ENCODE measurements at regions not wholly inside any gene's neighbourhood (a gene's known extent, or its start where the extent isn't known, plus 50 kb on each side); places are given as distances from the start of the nearest gene placed in this dataset.

- TF ChIP-seq, protein P1, sequence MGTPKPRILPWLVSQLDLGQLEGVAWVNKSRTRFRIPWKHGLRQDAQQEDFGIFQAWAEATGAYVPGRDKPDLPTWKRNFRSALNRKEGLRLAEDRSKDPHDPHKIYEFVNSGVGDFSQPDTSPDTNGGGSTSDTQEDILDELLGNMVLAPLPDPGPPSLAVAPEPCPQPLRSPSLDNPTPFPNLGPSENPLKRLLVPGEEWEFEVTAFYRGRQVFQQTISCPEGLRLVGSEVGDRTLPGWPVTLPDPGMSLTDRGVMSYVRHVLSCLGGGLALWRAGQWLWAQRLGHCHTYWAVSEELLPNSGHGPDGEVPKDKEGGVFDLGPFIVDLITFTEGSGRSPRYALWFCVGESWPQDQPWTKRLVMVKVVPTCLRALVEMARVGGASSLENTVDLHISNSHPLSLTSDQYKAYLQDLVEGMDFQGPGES (IDR thresholded peaks at IDR 0.05; ENCODE audit: low read depth, low read length): no peak
- TF ChIP-seq ZBTB33 (IDR thresholded peaks at IDR 0.05; ENCODE audit: borderline replicate concordance, low read depth) (no peak), RCOR1 (IDR thresholded peaks at IDR 0.05; ENCODE audit: low read length) (no peak), NFIC (IDR thresholded peaks at IDR 0.05; ENCODE audit: borderline replicate concordance) (no peak), USF2 (IDR thresholded peaks at IDR 0.05; ENCODE audit: borderline replicate concordance, low read depth, low read length) (no peak), TAF1 (IDR thresholded peaks at IDR 0.05; ENCODE audit: borderline replicate concordance, low read depth, low read length) (no peak), GATA2 (CRISPR knock-in tag; IDR thresholded peaks at IDR 0.05) (no peak), SMC3 (IDR thresholded peaks at IDR 0.05; ENCODE audit: low read depth, low read length) (no peak), FOSL2 (IDR thresholded peaks at IDR 0.05; ENCODE audit: borderline replicate concordance, low read depth) (no peak), YY1 (IDR thresholded peaks at IDR 0.05; ENCODE audit: low read depth) (no peak), PBX3 (IDR thresholded peaks at IDR 0.05) (no peak)
- TF ChIP-seq, protein P2, sequence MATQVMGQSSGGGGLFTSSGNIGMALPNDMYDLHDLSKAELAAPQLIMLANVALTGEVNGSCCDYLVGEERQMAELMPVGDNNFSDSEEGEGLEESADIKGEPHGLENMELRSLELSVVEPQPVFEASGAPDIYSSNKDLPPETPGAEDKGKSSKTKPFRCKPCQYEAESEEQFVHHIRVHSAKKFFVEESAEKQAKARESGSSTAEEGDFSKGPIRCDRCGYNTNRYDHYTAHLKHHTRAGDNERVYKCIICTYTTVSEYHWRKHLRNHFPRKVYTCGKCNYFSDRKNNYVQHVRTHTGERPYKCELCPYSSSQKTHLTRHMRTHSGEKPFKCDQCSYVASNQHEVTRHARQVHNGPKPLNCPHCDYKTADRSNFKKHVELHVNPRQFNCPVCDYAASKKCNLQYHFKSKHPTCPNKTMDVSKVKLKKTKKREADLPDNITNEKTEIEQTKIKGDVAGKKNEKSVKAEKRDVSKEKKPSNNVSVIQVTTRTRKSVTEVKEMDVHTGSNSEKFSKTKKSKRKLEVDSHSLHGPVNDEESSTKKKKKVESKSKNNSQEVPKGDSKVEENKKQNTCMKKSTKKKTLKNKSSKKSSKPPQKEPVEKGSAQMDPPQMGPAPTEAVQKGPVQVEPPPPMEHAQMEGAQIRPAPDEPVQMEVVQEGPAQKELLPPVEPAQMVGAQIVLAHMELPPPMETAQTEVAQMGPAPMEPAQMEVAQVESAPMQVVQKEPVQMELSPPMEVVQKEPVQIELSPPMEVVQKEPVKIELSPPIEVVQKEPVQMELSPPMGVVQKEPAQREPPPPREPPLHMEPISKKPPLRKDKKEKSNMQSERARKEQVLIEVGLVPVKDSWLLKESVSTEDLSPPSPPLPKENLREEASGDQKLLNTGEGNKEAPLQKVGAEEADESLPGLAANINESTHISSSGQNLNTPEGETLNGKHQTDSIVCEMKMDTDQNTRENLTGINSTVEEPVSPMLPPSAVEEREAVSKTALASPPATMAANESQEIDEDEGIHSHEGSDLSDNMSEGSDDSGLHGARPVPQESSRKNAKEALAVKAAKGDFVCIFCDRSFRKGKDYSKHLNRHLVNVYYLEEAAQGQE (IDR thresholded peaks at IDR 0.05; ENCODE audit: low read depth, low read length): no peak
- TF ChIP-seq, protein P3, sequence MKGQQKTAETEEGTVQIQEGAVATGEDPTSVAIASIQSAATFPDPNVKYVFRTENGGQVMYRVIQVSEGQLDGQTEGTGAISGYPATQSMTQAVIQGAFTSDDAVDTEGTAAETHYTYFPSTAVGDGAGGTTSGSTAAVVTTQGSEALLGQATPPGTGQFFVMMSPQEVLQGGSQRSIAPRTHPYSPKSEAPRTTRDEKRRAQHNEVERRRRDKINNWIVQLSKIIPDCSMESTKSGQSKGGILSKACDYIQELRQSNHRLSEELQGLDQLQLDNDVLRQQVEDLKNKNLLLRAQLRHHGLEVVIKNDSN (IDR thresholded peaks at IDR 0.05; ENCODE audit: borderline replicate concordance, low read depth): no peak
- TF ChIP-seq, protein P4, sequence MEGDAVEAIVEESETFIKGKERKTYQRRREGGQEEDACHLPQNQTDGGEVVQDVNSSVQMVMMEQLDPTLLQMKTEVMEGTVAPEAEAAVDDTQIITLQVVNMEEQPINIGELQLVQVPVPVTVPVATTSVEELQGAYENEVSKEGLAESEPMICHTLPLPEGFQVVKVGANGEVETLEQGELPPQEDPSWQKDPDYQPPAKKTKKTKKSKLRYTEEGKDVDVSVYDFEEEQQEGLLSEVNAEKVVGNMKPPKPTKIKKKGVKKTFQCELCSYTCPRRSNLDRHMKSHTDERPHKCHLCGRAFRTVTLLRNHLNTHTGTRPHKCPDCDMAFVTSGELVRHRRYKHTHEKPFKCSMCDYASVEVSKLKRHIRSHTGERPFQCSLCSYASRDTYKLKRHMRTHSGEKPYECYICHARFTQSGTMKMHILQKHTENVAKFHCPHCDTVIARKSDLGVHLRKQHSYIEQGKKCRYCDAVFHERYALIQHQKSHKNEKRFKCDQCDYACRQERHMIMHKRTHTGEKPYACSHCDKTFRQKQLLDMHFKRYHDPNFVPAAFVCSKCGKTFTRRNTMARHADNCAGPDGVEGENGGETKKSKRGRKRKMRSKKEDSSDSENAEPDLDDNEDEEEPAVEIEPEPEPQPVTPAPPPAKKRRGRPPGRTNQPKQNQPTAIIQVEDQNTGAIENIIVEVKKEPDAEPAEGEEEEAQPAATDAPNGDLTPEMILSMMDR (IDR thresholded peaks at IDR 0.05): no peak
- no peaks in the 10 kb centered on the region for H4K20me1 ChIP-seq (ENCODE audit: insufficient read depth)
- DNase-seq: no peak
- H3K27ac ChIP-seq (ENCODE audit: low read depth in 2 of 2, low read length in 1 of 2): no peak overlapping the region
- no peak overlapping the region for H2AFZ ChIP-seq (ENCODE audit: low read depth)
- H3K9me2 ChIP-seq: no peaks in the 10 kb centered on the region
- H3K36me3 ChIP-seq (replicated peaks in 1 of 2; ENCODE audit: control insufficient read depth in 1 of 2, insufficient read depth in 2 of 2, low read length in 1 of 2): no peaks in the 10 kb centered on the region
- peaks cover 5 to 11% of the 10 kb centered on the region in 2 experiments; a peak in 3 of 4 replicates for H3K4me1 ChIP-seq (ENCODE audit: control insufficient read depth in 1 of 2, insufficient read depth in 2 of 2, low read depth in 1 of 2, low read length in 1 of 2)
- H3F3A ChIP-seq (replicated peaks; ENCODE audit: insufficient read depth): peaks cover 8% of the 10 kb centered on the region
- H3K4me2 ChIP-seq: no peak overlapping the region
- H3K79me2 ChIP-seq (ENCODE audit: insufficient read depth): no peaks in the 10 kb centered on the region
- H3K27me3 ChIP-seq (ENCODE audit: insufficient read depth): no peaks in the 10 kb centered on the region
- no peaks in the 10 kb centered on the region for H3K9me3 ChIP-seq
- no peak overlapping the region for H3K4me3 ChIP-seq (ENCODE audit: low read depth in 2 of 2, low read length in 1 of 2)
- POLR2A ChIA-PET: no interaction called here
- WGBS (ENCODE audit: low lambda C conversion rate): 85% methylated on average over 1 of the region's 1 CpG
- CTCF ChIA-PET: interaction anchor here (0.9 to 2.1 kb wide), 5 partner anchors 9 to 103 kb away, joined by 3 to 7 read pairs (median 3); no protein-coding TSS in a partner anchor
- no peak overlapping the region for H3K9ac ChIP-seq
Measured at GRCh38 chr11:27287205-27287604, 75.8 kb downstream of the CCDC34 start.

Data from SK-N-SH (cell line).